GM19025 (cell line): ENCODE measurements at regions not wholly inside any gene's neighbourhood (a gene's known extent, or its start where the extent isn't known, plus 50 kb on each side); places are given as distances from the start of the nearest gene placed in this dataset.

Experiments
- ATAC-seq: cut with Tn5 transposase; IDR thresholded peaks from one replicate; pipeline ENCODE4 v1.9.1; 2021; ENCODE audit warnings: mild to moderate bottlenecking, low read depth, moderate library complexity; ENCODE audit not compliant: unreplicated experiment

- no peak for ATAC-seq
Measured at GRCh38 chr3:76656531-76657070, 383.3 kb upstream of the ROBO2 start.

- no peak for ATAC-seq
Measured at GRCh38 chr3:76657909-76658308, 382.0 kb upstream of the ROBO2 start.

GRCh38 chr3:76661527-76662250, 378.2 kb upstream of the ROBO2 start:
- no peak for ATAC-seq

GRCh38 chr3:76664816-76665215, 375.1 kb upstream of the ROBO2 start:
- ATAC-seq, result no peak

- no peak for ATAC-seq
Measured at GRCh38 chr3:76668653-76669052, 371.2 kb upstream of the ROBO2 start.

- ATAC-seq, result no peak
Measured at GRCh38 chr3:76669322-76669721, 370.6 kb upstream of the ROBO2 start.

- ATAC-seq, result no peak
Measured at GRCh38 chr3:76673171-76673570, 366.7 kb upstream of the ROBO2 start.

GRCh38 chr3:76679541-76679940, 360.4 kb upstream of the ROBO2 start:
- ATAC-seq, result no peak

- ATAC-seq, result no peak
Measured at GRCh38 chr3:76683256-76683655, 356.6 kb upstream of the ROBO2 start.

GRCh38 chr3:76684946-76685345, 355.0 kb upstream of the ROBO2 start:
- no peak for ATAC-seq

- ATAC-seq, result no peak
Measured at GRCh38 chr3:76685858-76686257, 354.0 kb upstream of the ROBO2 start.

GRCh38 chr3:76687019-76687418, 352.9 kb upstream of the ROBO2 start:
- ATAC-seq, result no peak

- ATAC-seq, result no peak
Measured at GRCh38 chr3:76694063-76694462, 345.8 kb upstream of the ROBO2 start.

GRCh38 chr3:76698136-76698706, 341.7 kb upstream of the ROBO2 start:
- no peak for ATAC-seq

GRCh38 chr3:76699846-76700245, 340.1 kb upstream of the ROBO2 start:
- no peak for ATAC-seq

GRCh38 chr3:76700323-76700722, 339.6 kb upstream of the ROBO2 start:
- ATAC-seq, result no peak

GRCh38 chr3:76702676-76703075, 337.2 kb upstream of the ROBO2 start:
- no peak for ATAC-seq

- ATAC-seq, result no peak
Measured at GRCh38 chr3:76715426-76715825, 324.5 kb upstream of the ROBO2 start.

- ATAC-seq, result no peak
Measured at GRCh38 chr3:76723366-76723765, 316.5 kb upstream of the ROBO2 start.

- no peak for ATAC-seq
Measured at GRCh38 chr3:76724075-76724474, 315.8 kb upstream of the ROBO2 start.

GRCh38 chr3:76724706-76725105, 315.2 kb upstream of the ROBO2 start:
- ATAC-seq, result no peak

GRCh38 chr3:76726034-76726433, 313.9 kb upstream of the ROBO2 start:
- ATAC-seq, result no peak
